Mesothelial cell of epicardium (in vitro differentiated cells): ENCODE measurements at regions not wholly inside any gene's neighbourhood (a gene's known extent, or its start where the extent isn't known, plus 50 kb on each side); places are given as distances from the start of the nearest gene placed in this dataset.

Source experiments
- DNase-seq, 2 experiments: peaks; one replicate each; pipeline ENCODE4 v3.0.0; 2021; ENCODE audit warnings: low spot score in 2 of 2; ENCODE audit not compliant: unreplicated experiment in 2 of 2
- H3K27ac Mint-ChIP-seq: 2 replicates; pipeline ENCODE4 v1.8.0; 2021; ENCODE audit warnings: mixed read lengths
- H3K27me3 Mint-ChIP-seq: 2 replicates; pipeline ENCODE4 v1.8.0; 2021; ENCODE audit warnings: low read depth, mixed read lengths
- H3K36me3 Mint-ChIP-seq: 2 replicates; pipeline ENCODE4 v1.8.0; 2021; ENCODE audit warnings: mixed read lengths
- H3K4me1 Mint-ChIP-seq: 2 replicates; pipeline ENCODE4 v1.8.0; 2021; ENCODE audit warnings: mixed read lengths
- H3K4me3 Mint-ChIP-seq: 2 replicates; pipeline ENCODE4 v1.8.0; 2021; ENCODE audit warnings: mild to moderate bottlenecking, moderate library complexity, mixed read lengths
- H3K9me3 Mint-ChIP-seq: 2 replicates; pipeline ENCODE4 v1.8.0; 2021; ENCODE audit warnings: mixed read lengths
- CTCF ChIP-seq: fragments of 200-600 bp; sonication (generic); IDR thresholded peaks from one replicate; pipeline ENCODE4 v1.5.0; 2021; ENCODE audit warnings: antibody characterized with exemption; ENCODE audit not compliant: unreplicated experiment

DNA sequence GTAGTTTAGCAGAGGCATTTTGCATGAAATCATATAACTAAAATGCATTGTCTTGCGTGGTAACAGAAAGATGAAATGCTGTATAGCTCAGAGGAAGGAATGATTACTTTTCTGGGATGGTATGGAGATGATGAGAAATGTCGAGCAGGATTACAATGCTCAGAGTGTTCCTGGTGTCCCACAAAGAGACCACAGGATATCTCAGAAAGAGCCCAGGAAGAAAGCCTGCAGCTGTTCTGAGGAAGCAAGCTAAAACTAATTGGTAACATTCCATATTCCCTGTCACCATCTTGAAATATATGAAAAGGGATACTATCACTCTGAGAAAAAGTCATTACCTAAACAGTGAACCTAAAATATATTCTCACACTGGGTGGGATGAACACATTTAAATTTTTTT is 233.1 kb downstream of the POU4F1 start:
- TF ChIP-seq CTCF, result no peak
- Mint-ChIP-seq H3K4me3 (no peak overlapping the region), H3K9me3 (no peaks in the 10 kb centered on the region), H3K27ac (no peak overlapping the region), H3K36me3 (no peaks in the 10 kb centered on the region), H3K4me1 (no peaks in the 10 kb centered on the region), H3K27me3 (peaks cover 10% of the 10 kb centered on the region)
- no peak for DNase-seq

- no peak for TF ChIP-seq CTCF
- no peaks in the 10 kb centered on the region for H3K36me3 Mint-ChIP-seq
- H3K4me1 Mint-ChIP-seq, result no peaks in the 10 kb centered on the region
- H3K27me3 Mint-ChIP-seq, result peaks cover 12% of the 10 kb centered on the region
- H3K9me3 Mint-ChIP-seq, result no peaks in the 10 kb centered on the region
- no peak overlapping the region for H3K27ac Mint-ChIP-seq
- no peak overlapping the region for H3K4me3 Mint-ChIP-seq
- DNase-seq, result no peak
Observed at GRCh38 chr13:78364711-78365110, 238.6 kb downstream of the POU4F1 start.

DNA sequence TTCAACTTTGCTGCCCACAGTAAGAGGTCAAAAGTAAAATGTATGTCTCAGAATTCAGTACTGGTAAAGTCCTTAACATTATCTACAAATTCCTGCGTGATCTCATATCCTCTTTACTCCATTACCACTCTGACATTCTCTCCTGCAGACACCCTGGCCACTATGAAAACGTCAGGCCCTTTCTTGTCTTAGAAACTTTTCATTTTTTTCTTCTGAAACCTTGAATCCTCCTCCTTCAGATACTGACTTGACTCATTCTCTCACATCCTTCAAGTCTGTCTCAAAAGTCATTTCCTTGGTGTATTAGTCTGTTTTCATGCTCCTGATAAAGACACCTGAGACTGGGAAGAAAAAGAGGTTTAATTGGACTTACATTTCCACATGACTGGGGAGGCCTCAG is 262.3 kb downstream of the POU4F1 start:
- Mint-ChIP-seq H3K27ac (no peak overlapping the region), H3K4me3 (no peak overlapping the region), H3K36me3 (no peaks in the 10 kb centered on the region), H3K27me3 (peaks cover 34% of the 10 kb centered on the region), H3K9me3 (no peaks in the 10 kb centered on the region), H3K4me1 (no peaks in the 10 kb centered on the region)
- no peak for DNase-seq
- TF ChIP-seq CTCF, result no peak

- no peak for TF ChIP-seq CTCF
- Mint-ChIP-seq H3K9me3 (no peaks in the 10 kb centered on the region), H3K4me3 (no peak overlapping the region), H3K27ac (no peak overlapping the region), H3K4me1 (no peaks in the 10 kb centered on the region), H3K36me3 (no peaks in the 10 kb centered on the region), H3K27me3 (peaks cover 40% of the 10 kb centered on the region)
- DNase-seq, result no peak
Observed at GRCh38 chr13:78339927-78340326, 263.4 kb downstream of the POU4F1 start.

DNA sequence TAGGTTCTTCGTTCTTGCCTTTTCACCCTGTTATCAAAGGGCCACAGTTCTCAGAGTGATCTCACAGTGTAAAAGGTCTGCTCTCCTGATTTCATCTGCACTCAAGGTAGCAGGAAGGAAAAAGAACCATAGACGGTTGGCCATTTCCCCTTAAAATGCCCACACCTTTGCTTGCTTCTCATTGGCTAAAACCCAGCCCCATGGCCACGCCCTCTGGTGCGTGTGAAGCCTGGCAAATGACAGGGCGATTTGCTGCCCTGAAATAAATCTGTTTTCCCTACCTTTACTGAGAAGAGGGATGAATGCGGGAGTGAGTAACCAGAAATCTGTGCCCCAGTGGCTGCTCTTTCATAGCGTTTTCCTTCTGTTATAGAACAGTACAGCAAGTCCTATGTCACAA is 269.3 kb downstream of the POU4F1 start:
- H3K27ac Mint-ChIP-seq, result no peak overlapping the region
- H3K4me1 Mint-ChIP-seq, result no peaks in the 10 kb centered on the region
- H3K27me3 Mint-ChIP-seq, result peaks cover 43% of the 10 kb centered on the region
- H3K9me3 Mint-ChIP-seq, result no peaks in the 10 kb centered on the region
- no peak overlapping the region for H3K4me3 Mint-ChIP-seq
- no peaks in the 10 kb centered on the region for H3K36me3 Mint-ChIP-seq
- no peak for TF ChIP-seq CTCF
- no peak for DNase-seq

DNA sequence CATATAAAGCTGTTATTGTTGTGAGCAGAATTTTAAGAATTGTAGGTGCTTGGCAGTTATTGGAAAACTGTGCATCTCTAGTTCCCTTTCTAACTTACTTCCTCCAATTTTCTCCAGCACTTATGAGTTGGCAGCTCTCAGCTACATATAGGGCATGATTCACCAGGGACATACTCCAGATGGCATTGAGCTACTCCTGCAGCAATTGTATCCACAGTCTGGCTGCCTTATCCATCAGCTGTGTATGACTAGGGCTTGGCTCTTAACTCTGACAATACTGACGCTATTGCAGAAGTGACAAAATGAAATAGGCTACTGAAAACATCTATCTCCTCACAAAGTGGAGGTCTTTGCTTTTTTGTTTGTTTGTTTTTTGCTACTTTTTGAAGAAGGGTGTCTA is 276.7 kb downstream of the POU4F1 start:
- Mint-ChIP-seq H3K9me3 (no peaks in the 10 kb centered on the region), H3K4me1 (peaks cover 6% of the 10 kb centered on the region), H3K27ac (no peak overlapping the region), H3K4me3 (no peak overlapping the region), H3K36me3 (no peaks in the 10 kb centered on the region), H3K27me3 (peaks cover 28% of the 10 kb centered on the region)
- DNase-seq, result no peak
- no peak for TF ChIP-seq CTCF
